ENCODE measurements at regions not wholly inside any gene's neighbourhood (a gene's known extent, or its start where the extent isn't known, plus 50 kb on each side); places are given as distances from the start of the nearest gene placed in this dataset.

DNA sequence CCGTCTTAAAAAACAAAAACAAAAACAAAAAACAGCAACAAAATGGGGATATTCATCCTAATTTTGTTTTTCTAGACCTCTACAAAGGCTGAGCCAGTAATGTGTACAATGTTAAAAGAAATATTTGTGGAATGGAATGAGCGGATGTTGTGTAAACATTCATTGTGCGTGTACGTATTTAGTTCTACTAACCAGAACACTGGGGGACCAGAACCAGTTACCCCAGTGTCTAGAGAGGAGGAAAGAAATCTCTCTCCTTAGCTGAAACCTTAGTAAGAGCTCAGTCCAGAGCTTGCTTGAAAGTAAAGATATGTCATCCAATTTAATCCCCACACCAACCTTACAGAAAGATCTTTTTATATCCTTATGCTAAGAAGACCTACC, 106.7 kb upstream of the CPEB4 start:
- TF ChIP-seq, protein P1, sequence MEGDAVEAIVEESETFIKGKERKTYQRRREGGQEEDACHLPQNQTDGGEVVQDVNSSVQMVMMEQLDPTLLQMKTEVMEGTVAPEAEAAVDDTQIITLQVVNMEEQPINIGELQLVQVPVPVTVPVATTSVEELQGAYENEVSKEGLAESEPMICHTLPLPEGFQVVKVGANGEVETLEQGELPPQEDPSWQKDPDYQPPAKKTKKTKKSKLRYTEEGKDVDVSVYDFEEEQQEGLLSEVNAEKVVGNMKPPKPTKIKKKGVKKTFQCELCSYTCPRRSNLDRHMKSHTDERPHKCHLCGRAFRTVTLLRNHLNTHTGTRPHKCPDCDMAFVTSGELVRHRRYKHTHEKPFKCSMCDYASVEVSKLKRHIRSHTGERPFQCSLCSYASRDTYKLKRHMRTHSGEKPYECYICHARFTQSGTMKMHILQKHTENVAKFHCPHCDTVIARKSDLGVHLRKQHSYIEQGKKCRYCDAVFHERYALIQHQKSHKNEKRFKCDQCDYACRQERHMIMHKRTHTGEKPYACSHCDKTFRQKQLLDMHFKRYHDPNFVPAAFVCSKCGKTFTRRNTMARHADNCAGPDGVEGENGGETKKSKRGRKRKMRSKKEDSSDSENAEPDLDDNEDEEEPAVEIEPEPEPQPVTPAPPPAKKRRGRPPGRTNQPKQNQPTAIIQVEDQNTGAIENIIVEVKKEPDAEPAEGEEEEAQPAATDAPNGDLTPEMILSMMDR (IDR thresholded peaks at IDR 0.05; ENCODE audit: low read depth, low read length, poor library complexity, severe bottlenecking), result no peak
- no peak for TF ChIP-seq EZH2phosphoT487 (IDR thresholded peaks at IDR 0.05; ENCODE audit: borderline replicate concordance, low read length)
